RPMI8226 (cell line): ENCODE measurements at regions not wholly inside any gene's neighbourhood (a gene's known extent, or its start where the extent isn't known, plus 50 kb on each side); places are given as distances from the start of the nearest gene placed in this dataset.

Experiments used
- DNase-seq: peaks from one replicate; pipeline ENCODE4 v3.0.0-alpha.2; 2015

DNA sequence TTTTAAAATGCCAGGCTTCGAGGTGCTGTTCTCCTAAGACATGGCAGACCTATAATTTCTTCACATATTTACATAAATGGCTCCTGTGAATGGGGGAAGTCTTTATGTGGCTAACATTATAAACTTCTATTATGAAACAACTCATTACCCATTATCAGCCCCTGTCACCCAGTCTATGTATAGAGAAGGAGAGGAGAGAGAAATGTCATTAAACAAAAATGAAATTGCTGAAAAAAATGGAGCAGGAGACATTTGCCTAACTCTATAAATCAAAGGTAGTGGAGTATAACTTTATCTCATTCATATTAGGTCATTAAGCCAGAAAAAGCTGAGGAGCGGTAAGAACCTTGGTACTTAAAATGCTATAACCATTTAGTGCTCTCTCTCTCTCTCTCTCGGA lies 71.9 kb upstream of the KRR1 start:
- DNase-seq: no peak

DNA sequence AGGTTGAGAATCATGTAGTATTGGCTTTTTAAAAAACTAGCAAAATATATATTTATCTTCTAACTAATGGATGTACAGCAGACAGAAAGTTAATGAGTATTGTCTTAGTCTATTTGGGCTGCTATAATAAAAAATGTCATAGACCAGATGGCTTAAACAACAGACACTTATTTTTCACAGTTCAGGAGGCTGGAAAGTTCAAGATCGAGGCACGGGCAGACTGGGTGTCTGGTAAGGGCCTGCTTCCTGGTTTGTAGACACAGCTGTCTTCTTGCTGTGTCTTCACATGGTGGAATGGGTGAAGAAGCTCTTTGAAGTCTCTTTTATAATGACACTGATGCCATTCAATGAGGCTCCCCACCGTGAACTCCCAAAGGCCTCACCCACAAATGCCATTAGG lies 70.1 kb upstream of the KRR1 start:
- no peak for DNase-seq

DNA sequence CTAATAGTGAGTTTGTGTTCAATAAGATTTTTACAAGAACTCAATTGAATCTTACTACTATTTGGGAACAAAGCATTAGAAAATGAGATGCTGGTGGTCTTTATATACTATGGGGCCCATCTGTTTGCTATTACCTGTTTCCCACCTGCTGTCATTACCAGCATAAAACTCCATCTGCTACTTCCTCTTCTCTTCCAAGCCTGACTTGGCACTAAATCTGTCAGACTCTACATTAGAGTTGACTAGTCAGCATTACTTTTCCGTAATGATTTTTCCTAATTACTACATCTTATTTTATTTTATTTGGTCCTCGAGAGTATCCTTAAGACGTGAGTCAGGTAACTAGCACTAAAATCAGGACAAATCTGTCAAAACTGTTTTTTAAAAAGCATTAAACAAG lies 68.1 kb upstream of the KRR1 start:
- DNase-seq: no peak

DNA sequence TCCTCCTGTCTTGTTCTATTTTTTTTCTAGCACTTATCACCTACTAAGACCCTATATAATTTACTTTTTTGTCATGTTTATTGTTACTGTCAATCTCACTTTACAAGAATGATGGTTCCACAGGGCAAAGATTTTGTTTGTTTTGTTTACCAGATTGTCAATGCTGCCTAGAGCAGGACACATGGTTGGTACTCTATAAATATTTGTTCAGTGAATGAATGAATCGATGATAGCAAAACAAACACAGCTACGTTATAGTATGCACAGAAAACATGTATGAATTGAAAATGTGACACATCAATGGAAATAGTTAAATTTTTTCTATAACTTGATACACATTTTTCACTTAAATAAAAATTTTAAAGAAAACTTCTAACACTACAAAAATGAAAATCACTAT lies 67.1 kb upstream of the KRR1 start:
- DNase-seq: no peak

DNA sequence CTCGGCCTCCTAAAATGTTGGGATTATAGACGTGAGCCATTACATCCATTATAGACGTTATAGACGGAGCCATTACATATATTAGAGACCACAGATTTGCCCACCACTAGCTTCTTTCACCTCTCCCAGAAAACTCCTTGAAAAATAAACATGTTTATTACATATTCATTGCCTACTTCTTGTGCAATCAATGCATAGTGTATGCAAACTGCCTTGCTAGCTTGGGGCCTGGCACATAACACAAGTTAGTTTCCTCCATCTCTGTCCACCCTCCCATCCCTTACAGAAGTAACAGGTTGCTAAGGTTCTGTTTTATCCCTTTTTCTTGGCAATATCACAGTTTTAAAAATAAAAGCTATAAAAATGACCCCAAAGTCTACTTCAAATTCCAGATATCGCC lies 66.4 kb upstream of the KRR1 start:
- no peak for DNase-seq

DNA sequence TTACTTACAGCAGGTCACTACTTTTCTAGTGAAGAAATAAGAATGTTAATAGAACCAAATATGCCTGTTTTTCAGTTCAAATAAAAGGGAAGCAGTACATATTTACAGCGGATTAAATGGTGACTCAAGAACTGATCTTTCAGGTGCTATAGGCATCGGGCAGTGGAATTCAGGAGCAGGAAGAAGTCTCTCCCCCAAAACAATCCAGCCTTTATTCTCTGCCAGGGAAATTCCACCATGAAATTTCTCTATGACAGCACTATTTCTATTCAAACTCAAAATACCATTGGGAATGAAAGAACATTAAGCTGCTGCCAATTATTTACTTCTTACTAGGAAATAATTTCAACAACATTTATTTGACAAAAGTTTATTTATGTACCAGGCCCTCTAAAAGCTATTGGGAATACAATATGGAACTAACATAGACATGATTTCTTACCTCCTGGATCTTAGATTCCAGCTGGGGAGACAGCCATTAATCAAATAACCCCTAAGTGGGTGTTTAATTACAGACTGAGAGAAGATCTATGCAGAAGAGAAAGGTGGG lies 60.3 kb upstream of the KRR1 start:
- no peak for DNase-seq

DNA sequence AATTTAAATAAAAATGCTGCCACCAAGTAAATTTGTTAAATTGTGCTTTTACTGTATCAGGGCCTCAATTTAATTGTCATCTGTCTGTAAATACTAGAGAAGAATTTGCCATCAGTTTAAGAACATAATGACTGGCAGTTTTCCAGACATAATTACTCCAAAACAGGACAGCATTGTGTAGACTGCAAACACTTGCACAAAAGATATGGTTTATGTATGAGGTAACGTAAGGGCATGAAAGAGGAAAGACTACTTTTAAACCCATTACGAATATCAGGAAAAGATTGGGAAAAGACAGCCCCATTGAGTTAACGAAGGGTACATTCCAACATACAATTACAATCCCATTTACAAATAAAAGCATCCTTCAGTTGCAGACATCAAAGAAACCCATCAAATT lies 59.8 kb upstream of the KRR1 start:
- no peak for DNase-seq

DNA sequence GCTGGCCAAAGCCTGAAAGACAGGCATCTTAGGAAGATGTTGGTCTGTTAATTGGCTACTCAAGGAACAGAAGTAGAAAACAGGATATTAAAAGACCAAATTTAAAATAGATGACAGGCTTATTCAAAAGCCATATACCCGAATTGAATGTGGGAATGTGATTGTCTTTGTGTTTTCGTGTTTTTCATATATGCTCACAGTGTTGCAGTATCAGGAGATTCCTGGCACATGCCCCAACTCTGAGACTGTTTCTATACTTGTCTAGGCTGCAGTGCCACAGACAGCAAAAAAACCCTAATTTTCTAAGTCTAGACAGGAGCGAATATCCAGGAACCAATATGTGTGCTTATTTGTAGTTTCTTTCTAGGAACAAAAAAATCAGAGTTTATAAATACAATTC lies 57.4 kb upstream of the KRR1 start:
- no peak for DNase-seq

DNA sequence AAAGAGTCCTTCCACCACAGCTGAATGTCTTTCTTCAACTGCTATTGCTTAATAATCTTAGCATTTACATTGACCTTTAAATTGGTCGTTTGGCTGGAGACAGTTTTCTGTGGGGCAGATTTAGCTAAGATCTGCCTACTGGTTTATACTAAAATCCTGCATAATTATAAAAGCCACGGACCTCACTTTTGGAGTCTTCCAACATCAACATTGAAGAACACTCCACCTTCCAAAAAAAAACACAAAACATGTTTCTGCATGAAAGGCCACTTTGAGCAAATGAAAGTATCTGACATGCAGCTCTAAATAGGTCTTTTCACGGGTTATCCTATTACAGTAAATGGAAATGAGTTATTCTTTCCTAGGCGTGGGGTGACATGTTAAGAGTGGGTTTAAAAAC lies 57.0 kb upstream of the KRR1 start:
- no peak for DNase-seq

DNA sequence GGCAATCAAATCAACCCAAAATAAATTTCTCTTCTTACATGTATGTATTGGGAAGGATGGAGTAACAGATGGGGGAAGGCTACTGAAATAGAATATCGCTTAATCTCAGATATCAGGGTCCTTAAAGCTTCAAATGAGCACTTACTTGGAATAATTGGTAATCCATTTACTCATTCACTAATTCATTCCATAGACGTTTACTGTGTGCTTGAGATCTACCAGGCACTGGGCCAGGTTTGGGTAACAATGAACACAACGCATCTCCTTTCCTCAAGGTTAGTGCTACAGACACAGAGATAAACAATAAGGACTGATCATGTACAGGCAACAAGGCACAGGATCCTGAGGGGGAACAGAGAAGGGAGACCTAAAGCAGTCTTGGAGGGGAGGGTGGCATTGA lies 54.4 kb upstream of the KRR1 start:
- no peak for DNase-seq

DNA sequence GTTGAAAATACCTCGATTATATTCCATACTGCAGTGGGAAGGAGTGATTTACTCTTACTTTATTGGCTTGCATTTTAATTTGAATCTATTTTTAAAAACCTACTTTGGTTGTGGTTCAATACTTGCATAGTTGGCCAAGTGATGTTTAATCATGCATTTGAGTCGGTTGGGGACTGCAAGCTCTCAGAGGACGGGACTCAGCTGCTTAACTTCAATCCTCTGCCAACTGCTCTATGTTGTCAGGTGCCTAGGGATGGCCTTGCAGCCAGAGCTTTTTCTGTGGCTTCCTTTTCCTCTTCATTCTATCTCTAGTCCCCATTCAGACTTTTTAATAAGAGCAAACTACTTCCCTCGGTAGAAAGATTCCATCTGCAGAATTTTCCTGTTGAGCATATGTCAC lies 53.4 kb upstream of the KRR1 start:
- no peak for DNase-seq

DNA sequence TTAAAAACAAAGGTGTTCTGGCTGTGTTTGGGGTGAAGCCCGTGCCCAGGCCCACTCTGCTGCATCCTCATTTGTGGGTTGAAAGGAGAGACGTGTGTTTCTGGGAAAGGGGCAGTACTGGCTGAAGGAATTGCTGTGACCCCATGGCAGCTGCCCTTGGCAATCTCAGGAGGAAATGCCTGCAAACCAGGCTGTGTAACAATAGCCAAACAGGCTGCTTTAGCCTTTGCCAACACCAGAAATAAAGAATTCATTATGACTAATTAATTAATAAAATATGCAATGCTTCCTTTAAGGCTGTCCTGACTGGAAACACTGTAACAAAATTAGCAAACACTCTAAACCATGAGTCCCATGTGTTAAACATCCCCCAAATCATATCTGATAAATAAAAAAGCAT lies 53.0 kb upstream of the KRR1 start:
- DNase-seq: no peak

DNA sequence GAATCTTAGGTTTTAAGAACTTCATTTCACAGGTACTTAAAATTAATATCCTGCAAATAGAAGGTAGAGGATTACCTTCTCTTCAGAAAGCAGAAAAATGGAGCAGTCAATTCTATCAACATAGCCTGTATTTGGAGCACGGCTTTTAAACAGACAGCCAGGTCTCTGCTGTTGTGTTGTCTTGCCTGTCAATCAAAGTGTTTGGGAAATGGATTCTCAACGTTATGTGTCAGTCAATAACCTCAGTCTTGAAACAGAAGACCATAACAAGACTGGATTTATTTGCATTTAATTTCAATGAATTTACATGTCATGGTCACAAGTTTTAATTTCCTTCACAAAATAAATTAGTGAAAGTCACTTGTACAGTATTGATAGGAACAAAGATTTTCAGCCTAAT lies 51.9 kb upstream of the KRR1 start:
- DNase-seq: no peak

DNA sequence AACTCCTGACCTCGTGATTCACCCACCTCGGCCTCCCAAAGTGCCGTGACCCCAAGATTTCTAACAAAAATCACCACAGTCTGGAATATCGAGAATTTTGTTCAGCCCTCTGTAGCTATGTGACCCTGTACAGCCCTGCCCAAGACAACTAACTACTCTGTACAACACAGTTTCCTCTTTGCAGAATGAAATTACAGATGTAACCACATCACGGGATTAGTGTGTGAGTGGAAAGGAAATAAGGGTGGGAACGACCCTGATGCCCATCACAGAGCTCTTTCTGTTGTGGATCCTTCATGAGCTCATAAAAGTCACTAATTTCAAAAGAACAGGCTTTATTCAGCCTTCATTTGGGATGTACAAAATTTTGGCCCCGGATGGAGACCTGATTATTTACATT lies 50.5 kb upstream of the KRR1 start:
- DNase-seq: no peak
